HG03196 (cell line): ENCODE measurements at regions not wholly inside any gene's neighbourhood (a gene's known extent, or its start where the extent isn't known, plus 50 kb on each side); places are given as distances from the start of the nearest gene placed in this dataset.

ENCODE experiments used
- ATAC-seq: cut with Tn5 transposase; IDR thresholded peaks from one replicate; pipeline ENCODE4 v1.9.1; 2021; ENCODE audit not compliant: unreplicated experiment

GRCh38 chr10:21099291-21100062, 202.4 kb upstream of the NEBL start:
- no peak for ATAC-seq

- ATAC-seq, result no peak
Measured at GRCh38 chr10:21097926-21098355, 200.8 kb upstream of the NEBL start.

GRCh38 chr10:21095494-21096055, 198.5 kb upstream of the NEBL start:
- ATAC-seq, result no peak

GRCh38 chr10:21095073-21095472, 198.0 kb upstream of the NEBL start:
- no peak for ATAC-seq

- ATAC-seq, result no peak
Measured at GRCh38 chr10:21092683-21093524, 195.8 kb upstream of the NEBL start.

- ATAC-seq, result no peak
Measured at GRCh38 chr10:21090609-21091082, 193.5 kb upstream of the NEBL start.

GRCh38 chr10:21087476-21087875, 190.4 kb upstream of the NEBL start:
- no peak for ATAC-seq

GRCh38 chr10:21084700-21085099, 187.6 kb upstream of the NEBL start:
- ATAC-seq, result no peak

GRCh38 chr10:21083861-21084260, 186.8 kb upstream of the NEBL start:
- no peak for ATAC-seq

GRCh38 chr10:21082206-21082605, 185.1 kb upstream of the NEBL start:
- no peak for ATAC-seq

GRCh38 chr10:21080261-21080660, 183.2 kb upstream of the NEBL start:
- no peak for ATAC-seq

GRCh38 chr10:21079330-21079658, 182.2 kb upstream of the NEBL start:
- no peak for ATAC-seq

GRCh38 chr10:21078410-21079329, 181.6 kb upstream of the NEBL start:
- no peak for ATAC-seq

GRCh38 chr10:21077681-21078080, 180.6 kb upstream of the NEBL start:
- ATAC-seq, result no peak

- no peak for ATAC-seq
Measured at GRCh38 chr10:21076381-21076780, 179.3 kb upstream of the NEBL start.

- ATAC-seq, result no peak
Measured at GRCh38 chr10:21075880-21076279, 178.8 kb upstream of the NEBL start.

- no peak for ATAC-seq
Measured at GRCh38 chr10:21071001-21071673, 174.0 kb upstream of the NEBL start.

- no peak for ATAC-seq
Measured at GRCh38 chr10:21069929-21070700, 173.0 kb upstream of the NEBL start.

- no peak for ATAC-seq
Measured at GRCh38 chr10:21069278-21069677, 172.2 kb upstream of the NEBL start.
